ENCODE measurements at regions not wholly inside any gene's neighbourhood (a gene's known extent, or its start where the extent isn't known, plus 50 kb on each side); places are given as distances from the start of the nearest gene placed in this dataset.

- no peak for DNase-seq (ENCODE audit: low read depth)
Observed at GRCh38 chr9:96183751-96184150, 118.2 kb downstream of the HSD17B3 start.

GRCh38 chr9:96178153-96178552 is 123.8 kb downstream of the HSD17B3 start:
- no peak for DNase-seq (ENCODE audit: low read depth)

- DNase-seq (ENCODE audit: low read depth): no peak
Observed at GRCh38 chr9:96177719-96178028, 124.3 kb downstream of the HSD17B3 start.

GRCh38 chr9:96177005-96177718 is 124.8 kb downstream of the HSD17B3 start:
- DNase-seq (ENCODE audit: low read depth): no peak

GRCh38 chr9:96175796-96176195 is 126.2 kb downstream of the HSD17B3 start:
- DNase-seq (ENCODE audit: low read depth): no peak

- no peak for DNase-seq (ENCODE audit: low read depth)
Observed at GRCh38 chr9:96175001-96175400, 127.0 kb downstream of the HSD17B3 start.

GRCh38 chr9:96174371-96174770 is 127.6 kb downstream of the HSD17B3 start:
- no peak for DNase-seq (ENCODE audit: low read depth)

- DNase-seq (ENCODE audit: low read depth): no peak
Observed at GRCh38 chr9:96173640-96174039, 128.3 kb downstream of the HSD17B3 start.

GRCh38 chr9:96172797-96173196 is 129.2 kb downstream of the HSD17B3 start:
- no peak for DNase-seq (ENCODE audit: low read depth)

- DNase-seq (ENCODE audit: low read depth): no peak
Observed at GRCh38 chr9:96171728-96172127, 130.2 kb downstream of the HSD17B3 start.

GRCh38 chr9:96169901-96170300 is 132.1 kb downstream of the HSD17B3 start:
- DNase-seq (ENCODE audit: low read depth): no peak

GRCh38 chr9:96169484-96169883 is 132.5 kb downstream of the HSD17B3 start:
- DNase-seq (ENCODE audit: low read depth): peak; percentile 36

GRCh38 chr9:96168882-96169281 is 133.1 kb downstream of the HSD17B3 start:
- no peak for DNase-seq (ENCODE audit: low read depth)

GRCh38 chr9:96167011-96167410 is 135.0 kb downstream of the HSD17B3 start:
- no peak for DNase-seq (ENCODE audit: low read depth)

- no peak for DNase-seq (ENCODE audit: low read depth)
Observed at GRCh38 chr9:96164268-96164683, 137.7 kb downstream of the HSD17B3 start.

GRCh38 chr9:96163712-96164111 is 138.3 kb downstream of the HSD17B3 start:
- no peak for DNase-seq (ENCODE audit: low read depth)

- DNase-seq (ENCODE audit: low read depth): no peak
Observed at GRCh38 chr9:96163161-96163560, 138.8 kb downstream of the HSD17B3 start.

- DNase-seq (ENCODE audit: low read depth): peak; percentile 36
Observed at GRCh38 chr9:96161819-96162218, 140.2 kb downstream of the HSD17B3 start.

- no peak for DNase-seq (ENCODE audit: low read depth)
Observed at GRCh38 chr9:96160866-96161265, 141.1 kb downstream of the HSD17B3 start.

- no peak for DNase-seq (ENCODE audit: low read depth)
Observed at GRCh38 chr9:96160168-96160567, 141.8 kb downstream of the HSD17B3 start.

GRCh38 chr9:96159596-96159995 is 142.4 kb downstream of the HSD17B3 start:
- DNase-seq (ENCODE audit: low read depth): no peak

- DNase-seq (ENCODE audit: low read depth): peak; percentile 74
Observed at GRCh38 chr9:96158909-96159575, 142.9 kb downstream of the HSD17B3 start.

- DNase-seq (ENCODE audit: low read depth): no peak
Observed at GRCh38 chr9:96158147-96158546, 143.8 kb downstream of the HSD17B3 start.

- DNase-seq (ENCODE audit: low read depth): no peak
Observed at GRCh38 chr9:96157675-96158074, 144.3 kb downstream of the HSD17B3 start.

Measured in iris pigment epithelial cell (primary cell).